Ureter (tissue), 1 donor: ENCODE measurements at regions not wholly inside any gene's neighbourhood (a gene's known extent, or its start where the extent isn't known, plus 50 kb on each side); places are given as distances from the start of the nearest gene placed in this dataset.

Source experiments
- DNase-seq: peaks from one replicate; pipeline ENCODE4 v3.0.0-alpha.2; 2020; ENCODE audit warnings: low spot score
- donor health status: DM: yes; HTN: yes; CAD: no.

- no peak for DNase-seq
Observed at GRCh38 chr13:65882810-65883209, 1347.3 kb downstream of the PCDH9 start.

- DNase-seq, result no peak
Observed at GRCh38 chr13:65881561-65882155, 1348.5 kb downstream of the PCDH9 start.

DNA sequence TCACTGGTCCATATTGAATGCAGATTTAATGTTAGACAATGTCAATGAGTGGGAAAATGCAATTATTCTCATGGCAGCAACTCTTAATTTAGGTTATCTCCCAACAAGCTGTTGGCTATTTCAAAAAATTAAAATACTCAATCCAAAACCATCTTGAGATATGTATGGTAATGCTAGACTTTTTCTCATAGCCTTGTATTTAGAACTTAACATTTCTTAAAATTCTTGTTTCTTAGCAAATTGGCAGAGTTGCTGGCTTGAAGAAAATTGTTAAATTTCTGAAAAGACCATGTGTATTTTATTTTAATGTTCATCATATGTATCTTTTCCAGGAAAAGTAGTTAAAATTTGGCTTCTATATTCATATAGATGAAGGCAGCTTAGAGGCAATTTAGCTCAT lies 1355.1 kb downstream of the PCDH9 start:
- DNase-seq, result no peak

GRCh38 chr13:65872448-65872847 lies 1357.7 kb downstream of the PCDH9 start:
- no peak for DNase-seq

DNA sequence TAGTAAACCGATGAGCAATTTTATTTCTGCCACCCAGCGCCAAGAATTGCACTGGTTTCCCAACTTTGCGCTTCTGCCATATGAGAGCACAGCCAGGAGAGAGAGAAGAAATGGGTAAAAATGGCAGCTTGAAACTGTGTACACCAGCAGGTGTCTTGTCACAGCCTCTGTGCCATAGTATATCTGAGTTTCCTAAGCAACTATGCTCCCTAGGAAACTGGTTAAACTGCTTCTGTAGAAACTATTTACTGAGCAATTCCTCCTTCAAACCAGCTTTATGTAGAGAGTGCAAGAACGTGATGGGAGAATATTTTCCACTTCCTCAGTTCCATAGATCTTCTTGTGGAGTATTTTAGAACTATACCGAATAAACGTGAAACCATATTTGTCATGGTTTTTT lies 1361.3 kb downstream of the PCDH9 start:
- DNase-seq, result no peak

- no peak for DNase-seq
Observed at GRCh38 chr13:65868099-65868498, 1362.0 kb downstream of the PCDH9 start.

- DNase-seq, result no peak
Observed at GRCh38 chr13:65866138-65866537, 1364.0 kb downstream of the PCDH9 start.

- no peak for DNase-seq
Observed at GRCh38 chr13:65865206-65865605, 1364.9 kb downstream of the PCDH9 start.

DNA sequence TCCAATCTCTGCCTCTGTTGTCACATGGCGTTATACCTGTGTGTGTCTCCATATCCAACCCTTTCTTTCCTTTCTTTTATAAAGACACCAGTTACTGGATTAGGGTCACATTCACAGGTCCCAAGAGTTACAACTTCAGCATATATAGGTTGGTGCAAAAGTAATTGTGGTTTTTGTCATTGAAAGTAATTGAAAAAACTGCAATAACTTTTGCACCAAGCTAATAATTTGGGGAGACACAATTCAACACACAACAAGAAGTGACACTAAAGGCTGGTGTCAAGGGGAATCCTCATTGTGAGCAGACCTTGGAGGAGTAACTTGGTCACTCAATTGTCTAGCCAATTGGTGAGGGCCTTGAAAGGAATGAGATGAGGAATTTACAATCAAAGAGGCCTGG lies 1366.1 kb downstream of the PCDH9 start:
- DNase-seq, result no peak

DNA sequence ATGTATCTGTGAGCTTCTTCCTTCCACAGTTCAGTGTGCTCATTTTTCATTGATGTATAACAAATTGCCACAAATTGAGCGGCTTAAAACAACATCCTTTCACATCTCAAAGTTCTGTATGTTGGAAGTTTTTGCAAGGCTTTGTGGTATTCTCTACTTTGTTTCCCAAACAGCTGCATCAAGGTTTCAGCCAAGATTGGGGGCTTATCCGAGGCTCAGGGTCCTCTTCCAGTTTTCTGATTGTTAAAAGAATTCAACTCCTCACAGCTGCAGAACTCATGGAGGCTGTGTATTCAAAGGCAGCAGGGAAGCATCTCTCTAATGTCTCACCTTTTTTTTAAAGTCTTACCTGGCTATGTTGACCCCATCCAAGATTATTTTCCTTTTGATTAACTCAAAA lies 1369.8 kb downstream of the PCDH9 start:
- DNase-seq, result no peak

GRCh38 chr13:65857942-65858565 lies 1372.1 kb downstream of the PCDH9 start:
- no peak for DNase-seq

DNA sequence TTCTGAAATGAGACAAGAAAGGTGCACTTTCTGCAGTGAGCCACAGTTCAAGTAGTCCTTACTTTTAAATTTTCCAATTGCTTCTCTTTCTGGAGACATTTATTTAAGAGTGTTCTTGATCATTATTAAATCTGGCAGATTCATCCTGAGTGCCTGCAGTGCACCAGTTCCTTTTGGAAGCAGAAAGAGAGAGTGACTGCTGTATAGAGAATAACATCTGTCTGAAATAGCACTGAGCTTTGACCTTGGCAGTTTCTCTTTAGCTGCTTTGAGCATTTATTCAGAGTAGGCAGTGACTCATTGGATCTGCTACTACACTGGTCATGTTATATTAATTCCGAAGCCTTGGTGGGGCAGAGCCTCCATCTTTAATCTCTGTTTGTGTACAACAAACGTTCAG lies 1373.7 kb downstream of the PCDH9 start:
- no peak for DNase-seq

DNA sequence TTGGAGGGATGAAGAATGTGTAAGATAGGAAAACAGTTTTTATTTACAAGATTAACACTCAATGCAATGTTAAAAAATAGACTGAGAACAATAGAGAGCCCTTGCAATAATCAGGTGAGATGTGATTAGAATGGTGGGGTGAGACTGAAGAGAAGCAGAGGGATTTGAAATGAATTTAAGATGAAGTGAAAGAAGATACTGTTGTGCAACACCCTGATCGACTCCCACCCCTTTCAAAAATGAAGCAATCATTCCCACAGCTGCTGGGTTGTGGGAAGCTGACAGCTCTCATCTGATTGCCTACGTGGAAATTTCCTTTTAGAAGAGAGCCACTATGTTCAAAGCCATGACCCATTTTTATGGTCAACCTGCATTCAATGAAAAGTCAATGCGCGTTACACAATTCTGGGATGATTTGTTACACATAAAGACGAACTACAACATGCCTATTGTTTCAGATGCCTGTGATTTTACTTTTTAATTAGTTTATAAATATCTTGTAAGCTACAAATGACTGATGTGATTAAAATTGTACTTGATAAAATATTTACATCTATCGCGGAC lies 1374.8 kb downstream of the PCDH9 start:
- DNase-seq, result no peak

DNA sequence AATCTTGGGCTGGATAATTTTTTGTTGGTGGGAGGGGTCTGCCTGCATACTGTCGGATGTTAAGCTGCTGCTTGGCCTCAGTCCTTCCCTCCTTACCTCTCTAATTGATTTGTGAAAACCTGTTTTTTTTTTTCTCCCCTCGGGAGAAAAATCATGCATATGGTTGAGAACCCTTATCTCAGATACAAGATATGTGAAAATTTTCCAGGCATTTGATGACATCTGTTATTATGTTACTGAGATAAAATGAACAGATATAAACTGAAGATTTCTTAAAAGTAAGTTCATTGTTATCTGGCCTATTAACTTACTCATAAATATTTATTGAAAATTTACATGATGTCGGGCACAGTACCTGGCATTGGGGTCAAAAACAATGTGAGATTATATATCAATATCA lies 1375.7 kb downstream of the PCDH9 start:
- no peak for DNase-seq

DNA sequence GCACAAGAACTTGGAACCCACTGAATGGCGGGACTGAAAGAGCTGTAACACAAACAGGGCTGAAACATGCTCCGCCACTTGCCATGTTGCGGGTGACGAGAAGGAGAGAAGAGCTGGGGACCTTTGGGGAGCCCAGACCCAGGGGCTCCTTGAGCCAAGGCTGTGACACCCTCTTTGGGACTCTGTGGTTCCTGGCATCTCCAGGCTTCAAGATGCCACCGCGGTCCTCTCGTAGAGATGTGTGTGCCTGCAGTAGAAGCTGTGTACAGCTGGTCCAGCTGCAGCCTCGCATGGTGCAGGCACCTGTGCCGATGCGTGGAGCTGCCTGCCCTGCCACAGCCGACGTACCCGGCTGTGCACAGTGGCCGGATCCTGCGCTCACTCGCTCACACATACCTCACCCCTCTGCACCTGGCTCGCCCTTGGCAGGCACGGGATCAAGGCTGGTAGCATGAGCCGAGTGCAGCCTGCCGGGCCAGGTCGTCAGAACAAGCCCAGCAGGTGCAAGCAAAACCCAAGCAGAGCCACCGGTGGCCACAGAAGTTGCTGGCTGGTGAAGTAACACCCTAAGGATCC lies 1385.8 kb downstream of the PCDH9 start:
- no peak for DNase-seq

DNA sequence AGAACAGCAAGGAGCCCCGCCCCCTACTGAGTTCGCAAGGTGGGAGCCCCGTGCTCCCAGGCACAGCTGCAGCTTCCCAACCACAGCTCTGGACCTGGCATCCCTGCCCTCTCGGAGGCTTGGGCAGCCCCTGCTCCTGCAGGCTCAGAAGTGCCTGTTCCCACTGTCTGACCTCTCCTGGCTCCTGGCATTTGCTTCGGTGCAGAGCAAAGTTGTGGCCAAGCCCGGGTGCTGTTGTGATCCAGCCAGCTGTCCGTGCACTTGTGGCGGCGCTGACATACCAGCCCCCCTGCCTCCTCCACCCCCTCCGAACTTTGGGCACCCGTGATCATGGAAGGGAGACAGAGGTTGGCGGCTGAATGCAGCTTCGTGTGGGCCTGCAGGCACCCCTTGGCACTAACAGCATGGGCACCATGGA lies 1386.8 kb downstream of the PCDH9 start:
- no peak for DNase-seq

DNA sequence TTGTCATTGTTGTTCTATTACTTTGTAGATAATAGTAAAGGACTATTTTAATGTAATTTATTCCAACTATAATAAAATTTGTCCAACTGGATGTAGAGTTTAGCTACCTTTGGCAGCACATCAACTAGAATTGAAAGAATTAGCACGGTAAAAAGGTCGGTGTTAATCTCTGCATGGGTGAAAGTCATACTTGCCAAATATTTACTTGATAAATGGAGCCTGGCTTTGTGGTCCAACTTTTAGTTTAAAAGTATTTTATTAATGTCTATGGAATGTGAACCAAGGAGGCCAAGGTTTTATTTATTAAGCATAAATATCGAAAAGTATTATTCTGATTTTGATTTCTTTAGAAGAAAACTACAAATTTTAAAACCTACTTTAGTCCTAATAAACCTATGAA lies 1389.0 kb downstream of the PCDH9 start:
- DNase-seq, result no peak

DNA sequence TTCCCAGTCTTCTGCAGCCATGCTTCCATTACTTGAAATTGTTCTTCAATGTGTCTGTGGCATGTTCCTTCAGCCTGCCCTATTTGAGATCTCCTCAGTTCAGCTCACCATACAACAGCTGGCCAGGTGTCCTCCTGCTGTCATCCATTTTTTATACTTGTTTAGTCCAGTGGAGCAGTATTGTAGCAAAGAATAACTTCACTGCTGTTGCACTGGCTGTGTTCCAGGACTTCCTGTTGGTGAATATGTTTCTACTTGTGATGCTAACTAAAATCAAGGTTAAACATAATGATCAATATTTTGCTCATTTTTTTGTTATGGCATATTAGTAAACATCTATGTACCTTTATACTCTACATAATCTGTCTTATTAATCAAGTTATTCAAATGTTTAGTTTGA lies 1394.1 kb downstream of the PCDH9 start:
- DNase-seq, result no peak

DNA sequence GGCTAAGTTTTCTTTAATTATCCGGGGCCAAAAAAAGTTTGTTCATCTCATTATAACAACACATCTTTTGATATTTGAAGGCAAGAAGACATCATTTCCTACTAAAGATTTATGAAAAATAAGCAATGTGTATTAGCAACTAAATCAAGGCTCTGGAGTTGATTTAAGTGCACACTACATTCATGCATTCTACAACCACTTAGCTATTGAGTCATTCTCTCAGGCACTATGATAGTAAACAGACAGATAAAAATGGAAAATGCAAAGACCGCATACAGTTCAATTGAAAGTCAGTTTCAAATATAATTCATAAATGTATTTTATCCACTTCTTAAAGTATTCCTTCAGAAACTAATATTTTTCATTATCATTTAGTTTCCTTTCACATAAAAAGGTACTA lies 1395.2 kb downstream of the PCDH9 start:
- DNase-seq, result no peak

GRCh38 chr13:65830411-65831205 lies 1399.5 kb downstream of the PCDH9 start:
- no peak for DNase-seq

DNA sequence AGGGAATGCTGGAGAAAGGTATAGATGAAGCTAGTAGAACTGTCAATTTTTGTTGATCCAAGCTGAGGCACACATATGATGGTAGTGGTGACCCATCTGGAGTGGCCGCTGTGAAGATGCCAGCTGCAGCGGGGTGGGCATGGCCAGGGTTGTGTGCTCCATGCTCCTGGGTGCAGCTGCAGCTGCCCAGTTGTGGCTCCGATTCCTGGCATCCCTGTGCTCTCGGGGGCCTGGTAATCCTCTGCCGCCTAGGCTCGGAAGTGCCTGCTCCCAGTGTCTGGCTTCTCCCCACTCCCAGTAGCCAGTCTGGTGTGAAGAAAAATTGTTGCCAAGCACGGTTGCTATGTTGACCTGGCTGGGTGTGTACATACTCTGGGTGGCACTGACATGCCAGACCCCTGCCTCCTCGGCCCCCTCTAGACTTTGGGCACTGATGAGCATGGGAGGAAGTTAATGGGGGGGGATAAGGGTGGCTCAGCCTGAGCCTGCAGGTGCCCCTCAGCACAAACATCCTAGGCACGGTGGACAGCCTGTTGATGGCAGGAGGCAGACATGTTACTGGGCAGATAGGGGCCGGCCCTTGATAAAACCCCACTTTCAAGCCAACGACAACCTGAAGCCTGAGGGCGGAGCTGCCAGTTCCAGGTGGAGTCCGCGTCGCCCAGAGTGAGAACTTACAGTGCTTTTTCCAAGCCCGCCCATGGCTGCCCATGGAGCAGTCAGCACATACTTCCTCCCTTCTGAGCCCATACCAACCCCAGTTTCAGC lies 1400.7 kb downstream of the PCDH9 start:
- no peak for DNase-seq

GRCh38 chr13:65826657-65827056 lies 1403.5 kb downstream of the PCDH9 start:
- no peak for DNase-seq
